ENCODE measurements at regions not wholly inside any gene's neighbourhood (a gene's known extent, or its start where the extent isn't known, plus 50 kb on each side); places are given as distances from the start of the nearest gene placed in this dataset.
"Not testable (repeated sequence)": the region's sequence is repeated elsewhere in the genome, so short reads cannot be mapped to it uniquely, and the experiment has no call there.

GRCh38 chr10:3407208-3407607, 234.6 kb upstream of the PITRM1 start:
- DNase-seq = no peak

GRCh38 chr10:3406556-3406955, 234.0 kb upstream of the PITRM1 start:
- peak; percentile 34 for DNase-seq

GRCh38 chr10:3404381-3404780, 231.8 kb upstream of the PITRM1 start:
- no peak for DNase-seq

GRCh38 chr10:3402187-3402751, 229.7 kb upstream of the PITRM1 start:
- no peak for DNase-seq

- no peak for DNase-seq
Measured at GRCh38 chr10:3401491-3401938, 228.9 kb upstream of the PITRM1 start.

GRCh38 chr10:3400348-3400747, 227.8 kb upstream of the PITRM1 start:
- DNase-seq = peak; percentile 35

- no peak for DNase-seq
Measured at GRCh38 chr10:3399756-3400155, 227.2 kb upstream of the PITRM1 start.

GRCh38 chr10:3398825-3399646, 226.5 kb upstream of the PITRM1 start:
- peak; percentile 64 for DNase-seq

- no peak for DNase-seq
Measured at GRCh38 chr10:3397846-3398245, 225.3 kb upstream of the PITRM1 start.

GRCh38 chr10:3397231-3397630, 224.6 kb upstream of the PITRM1 start:
- DNase-seq = no peak

GRCh38 chr10:3396116-3396515, 223.5 kb upstream of the PITRM1 start:
- DNase-seq = no peak

GRCh38 chr10:3395458-3395861, 222.9 kb upstream of the PITRM1 start:
- DNase-seq = peak; percentile 17

GRCh38 chr10:3395041-3395440, 222.5 kb upstream of the PITRM1 start:
- DNase-seq = no peak

GRCh38 chr10:3393958-3394357, 221.4 kb upstream of the PITRM1 start:
- DNase-seq = no peak

GRCh38 chr10:3391657-3392056, 219.1 kb upstream of the PITRM1 start:
- DNase-seq = no peak

GRCh38 chr10:3389130-3389529, 216.5 kb upstream of the PITRM1 start:
- DNase-seq = peak; percentile 70

- no peak for DNase-seq
Measured at GRCh38 chr10:3385487-3385886, 212.9 kb upstream of the PITRM1 start.

GRCh38 chr10:3382092-3382491, 209.5 kb upstream of the PITRM1 start:
- DNase-seq = no peak

GRCh38 chr10:3380406-3381050, 207.9 kb upstream of the PITRM1 start:
- no peak for DNase-seq

GRCh38 chr10:3376631-3377030, 204.0 kb upstream of the PITRM1 start:
- no peak for DNase-seq

- no peak for DNase-seq
Measured at GRCh38 chr10:3375505-3375904, 202.9 kb upstream of the PITRM1 start.

- no peak for DNase-seq
Measured at GRCh38 chr10:3374914-3375313, 202.3 kb upstream of the PITRM1 start.

GRCh38 chr10:3373374-3374027, 200.9 kb upstream of the PITRM1 start:
- not testable (repeated sequence) for DNase-seq
